ENCODE measurements at regions not wholly inside any gene's neighbourhood (a gene's known extent, or its start where the extent isn't known, plus 50 kb on each side); places are given as distances from the start of the nearest gene placed in this dataset.
A peak's percentile ranks its signal among the peaks of the same experiment; 100 is the strongest.

- TF ChIP-seq, protein P1, sequence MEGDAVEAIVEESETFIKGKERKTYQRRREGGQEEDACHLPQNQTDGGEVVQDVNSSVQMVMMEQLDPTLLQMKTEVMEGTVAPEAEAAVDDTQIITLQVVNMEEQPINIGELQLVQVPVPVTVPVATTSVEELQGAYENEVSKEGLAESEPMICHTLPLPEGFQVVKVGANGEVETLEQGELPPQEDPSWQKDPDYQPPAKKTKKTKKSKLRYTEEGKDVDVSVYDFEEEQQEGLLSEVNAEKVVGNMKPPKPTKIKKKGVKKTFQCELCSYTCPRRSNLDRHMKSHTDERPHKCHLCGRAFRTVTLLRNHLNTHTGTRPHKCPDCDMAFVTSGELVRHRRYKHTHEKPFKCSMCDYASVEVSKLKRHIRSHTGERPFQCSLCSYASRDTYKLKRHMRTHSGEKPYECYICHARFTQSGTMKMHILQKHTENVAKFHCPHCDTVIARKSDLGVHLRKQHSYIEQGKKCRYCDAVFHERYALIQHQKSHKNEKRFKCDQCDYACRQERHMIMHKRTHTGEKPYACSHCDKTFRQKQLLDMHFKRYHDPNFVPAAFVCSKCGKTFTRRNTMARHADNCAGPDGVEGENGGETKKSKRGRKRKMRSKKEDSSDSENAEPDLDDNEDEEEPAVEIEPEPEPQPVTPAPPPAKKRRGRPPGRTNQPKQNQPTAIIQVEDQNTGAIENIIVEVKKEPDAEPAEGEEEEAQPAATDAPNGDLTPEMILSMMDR (conservative IDR thresholded peaks at IDR 0.05; ENCODE audit: low read depth, low read length) = no peak
- H3K4me3 ChIP-seq (ENCODE audit: low read depth, low read length) = no peak overlapping the region
- DNase-seq (ENCODE audit: low read depth) = no peak
These were observed 86.1 kb upstream of the SCG2 start for GRCh38 chr2:223688094-223688835.

DNA sequence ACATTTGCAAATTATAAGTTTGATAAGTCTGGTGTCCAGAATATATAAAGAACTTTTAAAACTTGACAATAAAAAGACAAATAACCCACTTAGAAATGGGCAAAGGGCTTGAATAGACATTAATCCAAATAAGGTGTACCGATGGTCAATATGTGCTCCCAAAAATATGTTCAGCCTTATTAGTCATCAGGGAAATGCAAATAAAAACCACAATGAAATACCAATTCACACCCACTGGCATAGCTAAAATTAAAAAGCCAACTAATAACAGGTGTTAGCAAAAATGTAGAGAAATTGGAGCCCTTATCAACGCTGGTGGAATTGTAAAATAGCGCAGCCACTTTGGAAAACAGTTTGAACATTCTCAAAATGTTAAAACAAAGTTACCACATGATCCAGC is 79.0 kb upstream of the SCG2 start:
- TF ChIP-seq, protein P1 (conservative IDR thresholded peaks at IDR 0.05; ENCODE audit: low read depth, low read length) = no peak
- H3K4me3 ChIP-seq (ENCODE audit: low read depth, low read length) = no peak overlapping the region
- no peak for DNase-seq (ENCODE audit: low read depth)

GRCh38 chr2:223674998-223675609 is 72.9 kb upstream of the SCG2 start:
- TF ChIP-seq, protein P1 (conservative IDR thresholded peaks at IDR 0.05; ENCODE audit: low read depth, low read length) = peak; percentile 81
- DNase-seq (ENCODE audit: low read depth) = no peak
- no peak overlapping the region for H3K4me3 ChIP-seq (ENCODE audit: low read depth, low read length)

GRCh38 chr2:223669453-223670225 is 67.5 kb upstream of the SCG2 start:
- DNase-seq (ENCODE audit: low read depth) = no peak
- TF ChIP-seq, protein P1 (conservative IDR thresholded peaks at IDR 0.05; ENCODE audit: low read depth, low read length) = no peak

DNA sequence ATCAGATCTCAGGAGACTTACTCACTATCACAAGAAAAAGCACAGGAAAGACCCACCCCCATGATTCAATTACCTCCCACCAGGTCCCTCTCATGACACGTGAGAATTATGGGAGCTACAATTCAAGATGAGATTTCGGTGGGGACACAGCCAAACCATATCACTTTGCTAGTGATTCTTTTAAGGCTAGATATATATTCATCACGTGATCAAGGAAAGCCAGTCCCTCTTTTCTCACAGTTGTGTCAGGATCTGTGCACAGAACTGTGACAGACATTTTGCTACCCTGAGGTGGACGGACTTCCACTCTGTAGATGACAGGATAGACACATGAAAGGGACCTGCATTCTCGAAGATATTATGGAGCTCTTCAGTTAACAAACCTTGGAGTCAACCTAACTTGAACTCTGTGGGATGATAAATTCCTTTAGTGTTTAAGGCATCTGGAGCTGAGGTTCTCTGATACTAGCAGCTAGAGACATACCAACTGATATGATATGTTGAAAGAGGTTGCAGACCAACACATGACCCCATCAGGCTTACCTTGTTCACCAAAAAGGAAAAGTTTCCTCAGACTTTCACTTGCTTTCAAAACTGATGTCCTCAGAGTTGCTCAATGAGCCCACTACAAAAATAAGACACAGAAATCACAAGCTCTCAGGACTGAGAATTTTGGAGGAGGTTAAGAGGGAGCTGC is 66.3 kb upstream of the SCG2 start:
- no peak for DNase-seq (ENCODE audit: low read depth)
- H3K4me3 ChIP-seq (ENCODE audit: low read depth, low read length) = no peak overlapping the region
- TF ChIP-seq, protein P1 (conservative IDR thresholded peaks at IDR 0.05; ENCODE audit: low read depth, low read length) = no peak

More at GRCh38 chr2:223669453-223670225, 67.5 kb upstream of the SCG2 start:
- H3K4me3 ChIP-seq (ENCODE audit: low read depth, low read length) = no peak overlapping the region

DNA sequence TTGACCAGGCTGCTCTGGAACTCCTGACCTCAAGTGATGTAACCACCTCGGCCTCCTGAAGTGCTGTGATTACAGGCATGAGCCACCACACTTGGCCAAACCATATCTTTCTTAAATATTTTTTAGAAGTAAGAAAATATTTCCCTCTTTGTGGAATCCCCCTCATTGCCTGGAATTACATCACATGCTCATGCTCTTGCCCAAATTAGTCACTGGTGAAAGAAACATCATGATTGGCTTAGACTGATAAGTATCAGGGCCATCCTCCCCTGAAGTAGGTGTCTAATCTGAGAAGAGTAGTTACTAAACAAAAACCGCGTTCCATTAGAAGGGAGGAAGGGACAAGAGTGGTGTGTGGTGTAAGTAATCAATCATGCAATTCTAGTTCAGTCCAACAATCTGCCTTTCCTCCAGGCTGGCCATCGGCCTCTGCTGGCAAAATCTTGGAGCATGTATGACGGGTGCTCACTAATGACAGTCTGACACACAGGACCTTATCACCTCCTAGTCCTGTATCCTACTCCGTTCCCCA is 52.3 kb upstream of the SCG2 start:
- TF ChIP-seq, protein P1 (conservative IDR thresholded peaks at IDR 0.05; ENCODE audit: low read depth, low read length) = no peak
- no peak overlapping the region for H3K4me3 ChIP-seq (ENCODE audit: low read depth, low read length)
- no peak for DNase-seq (ENCODE audit: low read depth)
